H9 (cell line): ENCODE measurements at regions not wholly inside any gene's neighbourhood (a gene's known extent, or its start where the extent isn't known, plus 50 kb on each side); places are given as distances from the start of the nearest gene placed in this dataset.
A peak's percentile ranks its signal among the peaks of the same experiment; 100 is the strongest.

ENCODE experiments used
- DNase-seq: peaks from one replicate; pipeline ENCODE4 v3.0.0-alpha.2; 2017
- H2AFZ ChIP-seq: one replicate; pipeline ENCODE4 v1.6.1; 2013; ENCODE audit warnings: mild to moderate bottlenecking, low read length, control low read depth, moderate library complexity
- H2AK5ac ChIP-seq: 2 replicates; pipeline ENCODE4 v1.6.1; 2013; ENCODE audit warnings: low read length, control low read depth, mixed read lengths; ENCODE audit not compliant: insufficient read length
- H2BK120ac ChIP-seq: one replicate; pipeline ENCODE4 v1.6.1; 2013; ENCODE audit warnings: low read depth, mild to moderate bottlenecking, low read length, control low read depth, inconsistent platforms; ENCODE audit not compliant: poor library complexity, severe bottlenecking
- H2BK12ac ChIP-seq: 2 replicates; pipeline ENCODE4 v1.6.1; 2013; ENCODE audit warnings: low read length, control low read depth, mixed read lengths, low read depth; ENCODE audit not compliant: insufficient read length
- H2BK15ac ChIP-seq: 2 replicates; pipeline ENCODE4 v1.6.1; 2013; ENCODE audit warnings: low read depth, low read length, control low read depth
- H2BK20ac ChIP-seq: one replicate; pipeline ENCODE4 v1.6.1; 2013; ENCODE audit warnings: low read depth, mild to moderate bottlenecking, low read length, control low read depth, inconsistent platforms; ENCODE audit not compliant: poor library complexity, severe bottlenecking
- H2BK5ac ChIP-seq: 2 replicates; pipeline ENCODE4 v1.6.1; 2013; ENCODE audit warnings: low read length, control low read depth, mixed read lengths; ENCODE audit not compliant: insufficient read length
- H3K14ac ChIP-seq: 2 replicates; pipeline ENCODE4 v1.6.1; 2013; ENCODE audit warnings: low read length, control low read depth; ENCODE audit not compliant: insufficient read depth
- H3K18ac ChIP-seq: 2 replicates; pipeline ENCODE4 v1.6.1; 2013; ENCODE audit warnings: low read depth, mild to moderate bottlenecking, mixed read lengths, low read length, control low read depth; ENCODE audit not compliant: insufficient read length
- H3K23ac ChIP-seq: 2 replicates; pipeline ENCODE4 v1.6.1; 2013; ENCODE audit warnings: low read length, control low read depth, mixed read lengths, low read depth; ENCODE audit not compliant: insufficient read length
- H3K23me2 ChIP-seq: 2 replicates; pipeline ENCODE4 v1.6.1; 2013; ENCODE audit warnings: low read depth, mild to moderate bottlenecking, mixed read lengths, low read length, control low read depth; ENCODE audit not compliant: insufficient read length, poor library complexity, severe bottlenecking
- H3K27ac ChIP-seq: 2 replicates; pipeline ENCODE4 v1.5.1; 2013; ENCODE audit warnings: low read length, control low read depth, mixed read lengths, low read depth; ENCODE audit not compliant: insufficient read length
- H3K27me3 ChIP-seq: 2 replicates; pipeline ENCODE4 v1.6.1; 2013; ENCODE audit warnings: low read length, control low read depth, inconsistent platforms; ENCODE audit not compliant: insufficient read depth
- H3K4ac ChIP-seq: 2 replicates; pipeline ENCODE4 v1.6.1; 2013; ENCODE audit warnings: low read depth, mild to moderate bottlenecking, control low read depth, inconsistent platforms, low read length, moderate library complexity
- H3K4me1 ChIP-seq: 2 replicates; pipeline ENCODE4 v1.6.1; 2013; ENCODE audit warnings: low read length, control low read depth, inconsistent platforms; ENCODE audit not compliant: insufficient read depth
- H3K4me2 ChIP-seq: 2 replicates; pipeline ENCODE4 v1.6.1; 2013; ENCODE audit warnings: low read length, control low read depth, mixed read lengths; ENCODE audit not compliant: insufficient read length, insufficient read depth
- H3K56ac ChIP-seq: 2 replicates; pipeline ENCODE4 v1.6.1; 2013; ENCODE audit warnings: low read depth, mild to moderate bottlenecking, mixed read lengths, low read length, control low read depth; ENCODE audit not compliant: insufficient read length
- H3K79me1 ChIP-seq: 2 replicates; pipeline ENCODE4 v1.6.1; 2013; ENCODE audit warnings: low read depth, mild to moderate bottlenecking, moderate library complexity, low read length, control low read depth, inconsistent platforms; ENCODE audit not compliant: insufficient read depth, poor library complexity, severe bottlenecking
- H3K79me2 ChIP-seq: 2 replicates; pipeline ENCODE4 v1.6.1; 2013; ENCODE audit warnings: low read length, control low read depth, inconsistent platforms; ENCODE audit not compliant: insufficient read depth
- H3K9ac ChIP-seq: 2 replicates; pipeline ENCODE4 v1.6.1; 2013; ENCODE audit warnings: low read length, control low read depth, mixed read lengths; ENCODE audit not compliant: insufficient read length; ENCODE audit errors: extremely low read depth
- H3K9me3 ChIP-seq: one replicate; pipeline ENCODE4 v1.6.1; 2013; ENCODE audit warnings: low read depth, low read length, inconsistent platforms; ENCODE audit not compliant: control insufficient read depth
- H3T11ph ChIP-seq: one replicate; pipeline ENCODE4 v1.6.1; 2013; ENCODE audit warnings: mild to moderate bottlenecking, low read length, control low read depth, inconsistent platforms
- H4K20me1 ChIP-seq: one replicate; pipeline ENCODE4 v1.6.1; 2013; ENCODE audit not compliant: control insufficient read depth, insufficient read length, insufficient read depth
- H4K5ac ChIP-seq: 2 replicates; pipeline ENCODE4 v1.6.1; 2013; ENCODE audit warnings: low read depth, mild to moderate bottlenecking, mixed read lengths, low read length, control low read depth; ENCODE audit not compliant: insufficient read length
- H4K8ac ChIP-seq: replicated peaks from 2 replicates; pipeline ENCODE4 v1.6.1; 2013; ENCODE audit warnings: low read length, control low read depth, mixed read lengths, low read depth; ENCODE audit not compliant: insufficient read length
- H4K91ac ChIP-seq: 2 replicates; pipeline ENCODE4 v1.6.1; 2013; ENCODE audit warnings: low read depth, mild to moderate bottlenecking, moderate library complexity, mixed read lengths, low read length, control low read depth; ENCODE audit not compliant: insufficient read length
- H3K27ac Mint-ChIP-seq, 3 experiments: 2 replicates in 2 of 3; 3 replicates in 1 of 3; pipeline ENCODE4 v1.8.0; 2020 to 2021; ENCODE audit warnings: mixed read lengths in 3 of 3, mild to moderate bottlenecking in 1 of 3, moderate library complexity in 1 of 3
- H3K27me3 Mint-ChIP-seq: 2 replicates; pipeline ENCODE4 v1.8.0; 2021; ENCODE audit warnings: low read depth, mild to moderate bottlenecking, moderate library complexity, mixed read lengths
- H3K36me3 Mint-ChIP-seq, 3 experiments: 2 replicates in 2 of 3; 3 replicates in 1 of 3; pipeline ENCODE4 v1.8.0; 2020 to 2021; ENCODE audit warnings: low read depth in 3 of 3, mixed read lengths in 3 of 3; ENCODE audit not compliant: insufficient read depth in 1 of 3
- H3K4me1 Mint-ChIP-seq, 2 experiments: 2 replicates each; pipeline ENCODE4 v1.8.0; 2020; ENCODE audit warnings: mixed read lengths in 2 of 2
- H3K4me3 Mint-ChIP-seq, 2 experiments: 2 replicates in 1 of 2; 3 replicates in 1 of 2; pipeline ENCODE4 v1.8.0; 2020 to 2021; ENCODE audit warnings: mild to moderate bottlenecking in 2 of 2, mixed read lengths in 2 of 2, moderate library complexity in 1 of 2
- H3K9me3 Mint-ChIP-seq, 2 experiments: 2 replicates in 1 of 2; 3 replicates in 1 of 2; pipeline ENCODE4 v1.8.0; 2020; ENCODE audit warnings: mild to moderate bottlenecking in 2 of 2, mixed read lengths in 2 of 2, moderate library complexity in 1 of 2
- CTCF ChIP-seq: fragments of 200-600 bp; sonication (generic); conservative IDR thresholded peaks from 3 replicates; pipeline ENCODE4 v1.8.0; 2021; ENCODE audit warnings: antibody characterized with exemption, mild to moderate bottlenecking
- WGBS: extraction: QIAGEN DNeasy Blood & Tissue Kit; methylation state at CpG from one replicate; pipeline ENCODE4 v1.1.7; 2013; ENCODE audit warnings: missing lambda C conversion rate, low lambda C conversion rate, mixed read lengths; ENCODE audit not compliant: insufficient read length; ENCODE audit errors: extremely low coverage; 5-methylcytosine and 5-hydroxymethylcytosine counted together

DNA sequence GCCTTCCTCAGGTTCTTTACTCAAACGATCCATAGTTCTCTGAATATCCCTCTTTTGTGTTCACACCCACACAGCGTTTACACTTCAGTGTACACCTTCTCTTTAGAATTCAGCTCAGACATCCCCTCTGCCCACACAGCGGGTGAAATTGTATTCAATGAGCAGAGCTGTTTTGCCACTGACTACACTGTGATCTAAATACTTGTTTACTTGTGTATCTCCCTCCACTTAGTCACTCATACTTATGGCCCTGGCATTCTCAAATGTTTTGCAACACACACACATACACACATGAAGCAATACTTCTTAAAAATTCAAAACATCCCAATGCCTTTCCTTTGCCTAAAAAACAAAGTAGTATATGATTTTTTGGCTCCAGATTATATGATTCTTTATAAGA lies 297.1 kb downstream of the TMX3 start:
- Histone ChIP-seq H2BK12ac (no peak overlapping the region), H3K23ac (no peak overlapping the region), H3K14ac (no peak overlapping the region), H3K4ac (no peak overlapping the region), H2BK20ac (no peak overlapping the region), H2BK120ac (no peak overlapping the region), H3K27ac (no peak overlapping the region), H3K9ac (no peak overlapping the region), H3K56ac (no peak overlapping the region), H4K8ac (no peak overlapping the region), H3K4me1 (no peaks in the 10 kb centered on the region), H2BK5ac (no peak overlapping the region), H2BK15ac (no peak overlapping the region), H3K79me2 (no peaks in the 10 kb centered on the region), H2AFZ (peak overlapping the region; percentile 74), H2AK5ac (no peak overlapping the region), H3K79me1 (no peaks in the 10 kb centered on the region), H3K27me3 (no peaks in the 10 kb centered on the region), H3K18ac (no peak overlapping the region), H3K23me2 (no peaks in the 10 kb centered on the region), H4K91ac (no peak overlapping the region), H3K4me2 (no peak overlapping the region), H4K20me1 (no peaks in the 10 kb centered on the region), H3T11ph (no peak overlapping the region), H4K5ac (no peak overlapping the region), H3K9me3 (no peaks in the 10 kb centered on the region)
- H3K27me3 Mint-ChIP-seq, result no peaks in the 10 kb centered on the region
- H3K27ac Mint-ChIP-seq, result peak overlapping the region in 1 of 3 experiments; percentile 60; a peak in 3 of 7 replicates
- TF ChIP-seq CTCF, result no peak
- no CpG with 5 or more reads among the region's 3 CpGs for WGBS
- no peak overlapping the region for H3K4me3 Mint-ChIP-seq
- DNase-seq, result no peak
- H3K4me1 Mint-ChIP-seq, result peaks cover 9 to 17% of the 10 kb centered on the region in 2 experiments
- peaks cover 9% of the 10 kb centered on the region in 2 experiments; a peak in 4 of 5 replicates for H3K9me3 Mint-ChIP-seq
- peaks cover 0 to 15% (median 3%) of the 10 kb centered on the region in 3 experiments; a peak in 3 of 7 replicates for H3K36me3 Mint-ChIP-seq
